Spleen (tissue), 7 donors: ENCODE measurements at regions not wholly inside any gene's neighbourhood (a gene's known extent, or its start where the extent isn't known, plus 50 kb on each side); places are given as distances from the start of the nearest gene placed in this dataset.

Source experiments
- POLR2A ChIP-seq, 3 donors: fragments of 450-650 bp; IDR thresholded peaks; one replicate each; pipeline ENCODE4 v1.5.1; 2017; ENCODE audit warnings: antibody characterized with exemption in 3 of 3, mild to moderate bottlenecking in 1 of 3
- POLR2AphosphoS5 ChIP-seq, 3 donors: sonication (generic); formaldehyde crosslinking; IDR thresholded peaks; one replicate each; pipeline ENCODE4 v1.5.1; 2017; ENCODE audit warnings: antibody characterized with exemption in 3 of 3
- TF ChIP-seq, protein P1 (sequence below), 11 experiments: fragments of 200-600 bp in 7 of 11; fragments of 450-650 bp in 4 of 11; sonication (generic) in 4 of 11; IDR thresholded peaks in 8 of 11; conservative IDR thresholded peaks in 3 of 11; 1 replicate in 7 of 11; 2 replicates in 4 of 11; pipeline versions ENCODE4 v1.4.0 to v1.8.0; 2016 to 2021; ENCODE audit warnings: antibody characterized with exemption in 11 of 11, inconsistent platforms in 4 of 11, mild to moderate bottlenecking in 1 of 11
- donor health status: DM: no; HTN: no; CAD: no; lungs with moderate emphysema.
- donor health status: DM: no; HTN: no; CAD: no.
- donor health status: DM: no; HTN: no; CAD: no.

DNA sequence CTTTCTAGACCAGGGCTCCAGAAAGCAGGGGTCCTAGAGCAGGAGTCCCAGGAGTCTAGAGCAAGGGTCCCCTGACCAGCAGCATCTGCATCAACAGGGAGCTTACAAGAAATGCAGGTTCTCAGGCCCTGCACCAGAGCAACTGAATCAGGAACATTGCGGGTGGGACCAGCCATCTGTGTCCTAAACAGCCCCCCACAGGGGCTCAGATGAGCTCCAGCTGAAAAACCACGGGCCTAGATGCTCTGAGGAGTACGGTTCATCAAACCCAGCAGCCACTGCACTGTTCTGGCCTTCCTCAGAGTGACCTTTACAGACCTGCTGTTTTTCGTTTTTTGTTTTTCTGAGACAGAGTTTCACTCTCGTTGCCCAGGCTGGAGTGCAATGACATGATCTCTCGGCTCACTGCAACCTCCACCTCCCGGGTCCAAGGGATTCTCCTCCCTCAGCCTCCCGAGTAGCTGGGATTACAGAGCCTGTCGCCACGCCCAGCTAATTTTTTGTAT lies 438.2 kb downstream of the SOX9 start:
- TF ChIP-seq, protein P1, sequence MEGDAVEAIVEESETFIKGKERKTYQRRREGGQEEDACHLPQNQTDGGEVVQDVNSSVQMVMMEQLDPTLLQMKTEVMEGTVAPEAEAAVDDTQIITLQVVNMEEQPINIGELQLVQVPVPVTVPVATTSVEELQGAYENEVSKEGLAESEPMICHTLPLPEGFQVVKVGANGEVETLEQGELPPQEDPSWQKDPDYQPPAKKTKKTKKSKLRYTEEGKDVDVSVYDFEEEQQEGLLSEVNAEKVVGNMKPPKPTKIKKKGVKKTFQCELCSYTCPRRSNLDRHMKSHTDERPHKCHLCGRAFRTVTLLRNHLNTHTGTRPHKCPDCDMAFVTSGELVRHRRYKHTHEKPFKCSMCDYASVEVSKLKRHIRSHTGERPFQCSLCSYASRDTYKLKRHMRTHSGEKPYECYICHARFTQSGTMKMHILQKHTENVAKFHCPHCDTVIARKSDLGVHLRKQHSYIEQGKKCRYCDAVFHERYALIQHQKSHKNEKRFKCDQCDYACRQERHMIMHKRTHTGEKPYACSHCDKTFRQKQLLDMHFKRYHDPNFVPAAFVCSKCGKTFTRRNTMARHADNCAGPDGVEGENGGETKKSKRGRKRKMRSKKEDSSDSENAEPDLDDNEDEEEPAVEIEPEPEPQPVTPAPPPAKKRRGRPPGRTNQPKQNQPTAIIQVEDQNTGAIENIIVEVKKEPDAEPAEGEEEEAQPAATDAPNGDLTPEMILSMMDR (IDR thresholded peaks at IDR 0.05 in 8 of 11, conservative IDR thresholded peaks at IDR 0.05 in 3 of 11): no peak
- TF ChIP-seq POLR2A (IDR thresholded peaks at IDR 0.05) (no peak), POLR2AphosphoS5 (IDR thresholded peaks at IDR 0.05) (no peak)
